GM19452 (cell line): ENCODE measurements at regions not wholly inside any gene's neighbourhood (a gene's known extent, or its start where the extent isn't known, plus 50 kb on each side); places are given as distances from the start of the nearest gene placed in this dataset.
"Not testable (repeated sequence)": the region's sequence is repeated elsewhere in the genome, so short reads cannot be mapped to it uniquely, and the experiment has no call there.

Experiments used
- ATAC-seq: cut with Tn5 transposase; IDR thresholded peaks from one replicate; pipeline ENCODE4 v1.9.1; 2021; ENCODE audit not compliant: unreplicated experiment

DNA sequence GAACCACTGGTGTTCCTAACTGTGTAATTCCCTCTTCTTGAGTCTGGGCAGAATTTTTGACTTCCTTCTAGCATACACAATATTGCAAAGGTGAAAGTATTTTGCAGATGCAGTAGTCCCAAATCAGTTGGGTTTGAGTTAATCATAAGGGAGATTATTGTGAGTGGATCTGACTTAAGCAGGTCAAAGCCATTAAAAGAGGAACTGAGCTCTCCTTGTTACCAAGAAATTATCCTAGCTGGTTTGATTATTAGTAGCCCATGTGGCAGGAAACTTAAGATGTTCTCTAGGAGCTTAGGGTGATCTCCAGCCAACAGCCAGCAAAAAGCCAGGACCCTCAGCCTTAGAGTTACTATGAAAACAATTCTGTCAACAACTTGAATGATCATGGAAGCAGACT, 221.8 kb downstream of the RPIA start:
- no peak for ATAC-seq

- no peak for ATAC-seq
Measured at GRCh38 chr2:88919087-88919738, 227.7 kb downstream of the RPIA start.

DNA sequence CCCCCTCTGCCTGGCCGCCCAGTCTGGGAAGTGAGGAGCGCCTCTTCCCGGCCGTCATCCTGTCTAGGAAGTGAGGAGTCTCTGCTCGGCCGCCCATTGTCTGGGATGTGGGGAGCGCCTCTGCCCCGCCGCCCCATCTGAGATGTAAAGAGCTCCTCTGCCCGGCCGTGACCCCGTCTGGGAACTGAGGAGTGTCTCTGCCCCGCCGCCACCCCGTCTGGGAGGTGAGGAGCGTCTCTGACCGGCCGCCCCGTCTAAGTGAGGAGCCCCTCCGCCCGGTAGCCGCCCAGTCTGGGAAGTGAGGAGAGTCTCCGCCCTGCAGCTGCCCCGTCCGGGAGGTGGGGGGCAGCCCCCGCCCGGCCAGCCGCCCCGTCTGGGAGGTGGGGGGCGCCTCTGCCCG, 228.9 kb downstream of the RPIA start:
- not testable (repeated sequence) for ATAC-seq

- ATAC-seq: no peak
Measured at GRCh38 chr2:88924533-88924932, 233.1 kb downstream of the RPIA start.

GRCh38 chr2:88925770-88926462, 234.4 kb downstream of the RPIA start:
- ATAC-seq: no peak

DNA sequence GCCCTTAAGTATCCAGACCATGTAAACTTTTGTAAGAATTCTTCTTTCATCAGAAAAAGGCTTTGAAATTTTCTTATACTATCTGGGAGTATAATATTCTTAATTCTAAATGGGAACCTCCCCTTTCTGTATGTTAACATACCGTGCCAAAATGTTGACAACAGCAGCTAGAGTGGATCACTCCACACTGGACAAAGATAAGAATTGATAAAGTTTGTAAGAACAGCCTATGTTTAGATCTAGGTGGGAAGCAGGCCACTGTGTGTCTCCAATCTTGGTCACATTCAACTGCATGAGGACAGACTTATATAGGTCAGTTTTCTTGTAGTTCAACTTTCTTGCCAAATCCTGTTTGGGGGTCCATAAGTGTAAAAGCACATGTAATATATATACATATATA, 235.7 kb downstream of the RPIA start:
- ATAC-seq: no peak

DNA sequence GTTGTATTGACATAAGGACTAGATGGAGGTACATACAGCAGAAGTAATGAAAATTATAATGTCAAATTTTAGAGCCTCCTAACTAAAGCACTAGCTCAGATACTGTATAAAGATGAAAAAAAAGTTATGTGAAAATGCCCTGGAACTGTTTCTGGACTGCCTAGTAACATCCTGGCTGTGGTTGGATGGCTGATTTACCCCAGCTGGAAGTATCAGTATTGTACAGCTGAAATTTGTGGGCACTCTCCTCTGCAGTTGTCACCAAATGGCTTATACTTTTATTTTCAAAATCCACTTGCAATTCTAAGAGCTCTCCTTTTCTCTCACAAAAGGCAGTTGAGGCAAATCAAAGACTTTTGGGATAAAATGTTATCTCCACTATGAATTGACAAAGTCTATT, 239.2 kb downstream of the RPIA start:
- no peak for ATAC-seq

DNA sequence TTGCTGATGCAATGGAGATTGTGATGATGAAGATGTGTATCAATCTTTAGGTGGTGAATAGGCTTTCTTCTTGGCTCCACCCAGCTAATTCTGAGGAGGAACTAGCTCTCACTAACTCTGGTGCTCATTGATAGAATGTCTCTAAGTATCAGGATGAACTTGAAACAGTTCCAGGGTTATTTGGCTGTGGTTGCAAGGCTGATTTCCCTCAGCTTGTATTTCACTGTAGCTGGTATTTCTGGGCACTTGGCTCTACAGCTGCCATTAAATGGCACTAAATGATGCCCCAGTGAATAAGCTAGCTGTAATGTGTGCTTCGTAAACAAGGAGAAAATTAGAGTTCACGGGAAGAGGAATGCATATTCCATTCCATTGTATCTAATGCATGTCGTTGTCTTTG, 241.2 kb downstream of the RPIA start:
- ATAC-seq: no peak

- no peak for ATAC-seq
Measured at GRCh38 chr2:88933091-88933490, 241.6 kb downstream of the RPIA start.

DNA sequence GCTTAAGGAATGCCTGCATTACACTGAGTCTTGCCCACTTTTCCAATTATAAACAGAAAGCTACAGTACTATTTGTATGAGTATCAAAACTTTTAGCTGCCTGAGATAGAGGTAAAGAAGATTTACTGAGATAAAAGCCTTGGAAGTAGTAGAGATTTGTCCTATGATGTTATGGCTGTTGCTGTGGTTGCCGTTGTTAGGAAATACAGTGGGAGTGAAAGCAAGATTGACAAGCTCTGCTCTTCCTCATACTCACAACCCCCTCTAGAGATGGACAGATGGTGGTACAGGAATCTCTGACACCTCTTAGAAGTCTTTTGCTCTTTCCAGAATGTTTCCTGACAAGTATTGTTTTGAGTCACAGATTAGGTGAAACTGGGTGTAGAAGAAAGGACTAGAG, 242.5 kb downstream of the RPIA start:
- no peak for ATAC-seq

GRCh38 chr2:88941178-88941577, 249.7 kb downstream of the RPIA start:
- ATAC-seq: not testable (repeated sequence)

DNA sequence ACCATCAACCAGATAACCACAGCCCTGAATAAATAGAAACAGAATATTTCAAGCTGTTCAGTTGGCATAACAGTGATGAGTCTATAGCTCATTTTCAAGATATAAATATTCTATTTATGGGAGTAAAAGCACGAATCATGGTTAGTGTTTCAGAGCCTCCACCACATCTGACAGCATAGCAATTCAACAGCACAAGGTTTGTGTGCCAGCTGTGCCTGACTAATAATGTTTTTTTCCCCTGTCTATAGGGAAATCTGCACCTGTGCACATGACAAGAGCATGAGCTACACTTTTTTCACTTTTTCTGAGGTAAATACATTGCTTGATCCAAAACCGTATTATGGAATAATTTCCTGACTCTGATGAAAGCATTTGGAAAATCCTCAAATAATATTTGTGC, 251.3 kb downstream of the RPIA start:
- ATAC-seq: no peak

DNA sequence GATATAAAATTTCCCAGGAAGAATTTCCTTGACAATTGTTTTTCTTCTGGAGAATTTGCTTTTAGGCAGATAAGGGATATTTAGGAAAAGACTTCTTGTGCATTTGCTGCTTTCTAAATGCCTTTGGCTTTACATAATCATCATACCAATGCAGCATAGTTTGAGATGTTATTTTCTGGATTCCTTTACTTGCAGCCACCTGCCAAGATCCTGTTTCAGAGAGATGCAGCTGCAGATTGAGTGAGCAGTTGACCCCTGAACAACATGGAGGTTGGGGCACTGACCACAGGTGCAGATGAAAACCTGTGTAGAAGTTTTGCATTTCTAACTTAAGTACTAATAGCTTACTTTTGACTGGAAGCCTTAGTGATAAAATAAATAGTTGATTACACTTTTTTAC, 257.9 kb downstream of the RPIA start:
- ATAC-seq: no peak

DNA sequence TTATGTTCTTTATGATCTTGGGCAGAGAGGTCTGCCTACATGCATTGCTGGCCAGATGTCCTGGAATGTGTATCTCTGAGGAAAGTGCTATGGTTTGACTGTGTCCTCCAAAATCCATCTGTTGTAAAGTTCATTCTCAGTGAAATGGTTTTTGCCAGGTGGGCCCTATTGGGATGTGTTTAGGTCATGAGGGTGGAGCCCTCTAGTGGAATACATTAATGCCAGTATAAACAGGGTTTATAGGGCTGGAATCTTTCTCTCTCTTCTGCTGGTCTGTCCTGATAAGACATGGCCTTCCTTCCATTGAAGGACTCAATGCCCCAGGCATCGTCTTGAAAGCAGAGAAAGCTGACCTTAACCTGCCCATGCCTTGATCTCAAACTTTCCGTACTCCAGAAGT, 258.5 kb downstream of the RPIA start:
- no peak for ATAC-seq

GRCh38 chr2:88955607-88956006, 264.1 kb downstream of the RPIA start:
- no peak for ATAC-seq

- no peak for ATAC-seq
Measured at GRCh38 chr2:88959480-88960204, 268.2 kb downstream of the RPIA start.

DNA sequence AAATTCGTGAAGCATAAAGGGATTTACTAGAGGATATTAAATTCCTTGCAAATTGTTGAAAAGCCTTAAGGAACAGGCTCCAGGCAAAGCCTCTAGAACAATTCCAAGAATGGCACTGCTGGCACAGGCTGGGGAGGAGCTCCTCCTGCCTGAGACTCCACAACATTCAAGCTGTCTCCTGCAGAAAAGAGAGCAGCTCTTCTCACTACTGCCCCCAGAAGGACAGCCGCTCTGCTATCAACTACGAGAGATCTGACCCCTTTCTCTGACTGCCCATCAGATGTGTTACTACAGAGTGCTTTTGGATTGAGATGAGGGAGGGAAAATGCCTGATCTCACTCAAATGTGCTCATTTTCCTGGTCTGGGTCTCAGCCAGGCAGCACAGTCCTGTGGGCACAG, 269.9 kb downstream of the RPIA start:
- ATAC-seq: not testable (repeated sequence)

- no peak for ATAC-seq
Measured at GRCh38 chr2:88967844-88968243, 276.4 kb downstream of the RPIA start.

- not testable (repeated sequence) for ATAC-seq
Measured at GRCh38 chr2:88978011-88978410, 286.5 kb downstream of the RPIA start.

- not testable (repeated sequence) for ATAC-seq
Measured at GRCh38 chr2:88978446-88978845, 287.0 kb downstream of the RPIA start.

DNA sequence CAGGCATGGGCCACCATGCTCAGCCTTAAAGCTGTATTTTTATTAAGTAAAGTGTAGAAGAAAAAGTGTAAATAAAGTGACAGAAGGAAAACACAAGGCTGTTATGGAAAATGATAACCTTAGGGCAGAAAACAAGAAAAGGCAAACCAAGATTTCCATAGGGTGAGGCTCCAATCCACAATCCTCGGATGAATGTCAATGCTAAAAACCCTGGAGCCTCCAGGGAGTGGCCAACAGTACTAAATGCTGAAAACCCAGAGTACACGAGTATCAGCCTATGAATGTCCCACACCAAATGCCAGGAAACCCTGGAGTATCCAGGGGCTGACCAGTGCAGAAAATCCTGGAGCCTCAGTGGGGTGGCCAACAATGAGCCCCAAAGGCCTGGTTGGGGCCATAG, 292.6 kb downstream of the RPIA start:
- ATAC-seq: not testable (repeated sequence)

- not testable (repeated sequence) for ATAC-seq
Measured at GRCh38 chr2:88986721-88987330, 295.4 kb downstream of the RPIA start.
